ENCODE measurements at regions not wholly inside any gene's neighbourhood (a gene's known extent, or its start where the extent isn't known, plus 50 kb on each side); places are given as distances from the start of the nearest gene placed in this dataset.

- CTCF ChIA-PET: no interaction called here
- Histone ChIP-seq H3K79me2 (ENCODE audit: insufficient read depth, low read length) (no peaks in the 10 kb centered on the region), H4K20me1 (ENCODE audit: insufficient read depth) (no peaks in the 10 kb centered on the region), H3K4me2 (ENCODE audit: low read length) (no peak overlapping the region), H3K9me3 (ENCODE audit: control insufficient read depth in 1 of 2, insufficient read depth in 1 of 2, low read depth in 1 of 2, low read length in 2 of 2) (no peaks in the 10 kb centered on the region), H3K9ac (ENCODE audit: low read length) (no peak overlapping the region), H3K27ac (ENCODE audit: low read depth, low read length) (no peak overlapping the region), H2AFZ (ENCODE audit: low read depth, low read length, poor library complexity, severe bottlenecking) (no peak overlapping the region), H3K27me3 (ENCODE audit: insufficient read depth, low read length) (no peaks in the 10 kb centered on the region), H3K4me1 (ENCODE audit: control insufficient read depth in 1 of 2, insufficient read depth in 2 of 2, low read length in 2 of 2) (no peaks in the 10 kb centered on the region), H3K9me2 (ENCODE audit: insufficient read depth) (no peaks in the 10 kb centered on the region), H3K36me3 (ENCODE audit: control insufficient read depth in 1 of 2, insufficient read depth in 2 of 2, low read length in 2 of 2) (no peaks in the 10 kb centered on the region), H3K4me3 (replicated peaks in 1 of 2; ENCODE audit: low read depth in 1 of 2, low read length in 2 of 2) (no peak overlapping the region)
- no peak for DNase-seq (ENCODE audit: low read depth, low spot score)
- RAD21 ChIA-PET (ENCODE audit: low non-redundant PET in 1 of 2, low total read pairs in 2 of 2, uncharacterized antibody in 2 of 2, unreplicated experiment in 2 of 2): no interaction called here
- TF ChIP-seq FOSL1 (IDR thresholded peaks at IDR 0.05; ENCODE audit: low read depth) (no peak), ELF1 (IDR thresholded peaks at IDR 0.05; ENCODE audit: borderline replicate concordance, low read depth) (no peak), CBX3 (IDR thresholded peaks at IDR 0.05; ENCODE audit: low read depth) (no peak), CTCF (IDR thresholded peaks at IDR 0.05 in 2 of 3, conservative IDR thresholded peaks at IDR 0.05 in 1 of 3; ENCODE audit: borderline replicate concordance in 1 of 3, insufficient read depth in 1 of 3, low read depth in 2 of 3, low read length in 2 of 3) (no peak), ATF3 (IDR thresholded peaks at IDR 0.05) (no peak), RAD21 (IDR thresholded peaks at IDR 0.05; ENCODE audit: low read depth) (no peak), REST (IDR thresholded peaks at IDR 0.05; ENCODE audit: low read depth) (no peak), POLR2AphosphoS5 (IDR thresholded peaks at IDR 0.05; ENCODE audit: low read depth, low read length) (no peak), ZNF274 (IDR thresholded peaks at IDR 0.05; ENCODE audit: low read depth, low read length) (no peak), SIN3A (IDR thresholded peaks at IDR 0.05; ENCODE audit: low read depth) (no peak), SP1 (IDR thresholded peaks at IDR 0.05; ENCODE audit: low read depth) (no peak), EZH2 (IDR thresholded peaks at IDR 0.05) (no peak)
- TF ChIP-seq, protein P1, sequence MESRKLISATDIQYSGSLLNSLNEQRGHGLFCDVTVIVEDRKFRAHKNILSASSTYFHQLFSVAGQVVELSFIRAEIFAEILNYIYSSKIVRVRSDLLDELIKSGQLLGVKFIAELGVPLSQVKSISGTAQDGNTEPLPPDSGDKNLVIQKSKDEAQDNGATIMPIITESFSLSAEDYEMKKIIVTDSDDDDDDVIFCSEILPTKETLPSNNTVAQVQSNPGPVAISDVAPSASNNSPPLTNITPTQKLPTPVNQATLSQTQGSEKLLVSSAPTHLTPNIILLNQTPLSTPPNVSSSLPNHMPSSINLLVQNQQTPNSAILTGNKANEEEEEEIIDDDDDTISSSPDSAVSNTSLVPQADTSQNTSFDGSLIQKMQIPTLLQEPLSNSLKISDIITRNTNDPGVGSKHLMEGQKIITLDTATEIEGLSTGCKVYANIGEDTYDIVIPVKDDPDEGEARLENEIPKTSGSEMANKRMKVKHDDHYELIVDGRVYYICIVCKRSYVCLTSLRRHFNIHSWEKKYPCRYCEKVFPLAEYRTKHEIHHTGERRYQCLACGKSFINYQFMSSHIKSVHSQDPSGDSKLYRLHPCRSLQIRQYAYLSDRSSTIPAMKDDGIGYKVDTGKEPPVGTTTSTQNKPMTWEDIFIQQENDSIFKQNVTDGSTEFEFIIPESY (IDR thresholded peaks at IDR 0.05; ENCODE audit: extremely low read depth, insufficient replicate concordance, low read length): no peak
- POLR2A ChIA-PET: no interaction called here
- ATAC-seq: no peak
- BruUV-seq (replicated peaks): no TSS peak
- intact Hi-C loops (cut with micrococcal nuclease): no loop called here
Observed at GRCh38 chr4:107478327-107478980, 241.6 kb downstream of the PAPSS1 start.
